ENCODE measurements at regions not wholly inside any gene's neighbourhood (a gene's known extent, or its start where the extent isn't known, plus 50 kb on each side); places are given as distances from the start of the nearest gene placed in this dataset.
A peak's percentile ranks its signal among the peaks of the same experiment; 100 is the strongest.
"Not testable (repeated sequence)": the region's sequence is repeated elsewhere in the genome, so short reads cannot be mapped to it uniquely, and the experiment has no call there.

GRCh38 chr6:16947375-16948015 lies 154.4 kb upstream of the STMND1 start:
- DNase-seq: no peak

GRCh38 chr6:16944596-16944995 lies 157.3 kb upstream of the STMND1 start:
- DNase-seq: no peak

GRCh38 chr6:16939839-16940238 lies 162.0 kb upstream of the STMND1 start:
- DNase-seq: no peak

DNA sequence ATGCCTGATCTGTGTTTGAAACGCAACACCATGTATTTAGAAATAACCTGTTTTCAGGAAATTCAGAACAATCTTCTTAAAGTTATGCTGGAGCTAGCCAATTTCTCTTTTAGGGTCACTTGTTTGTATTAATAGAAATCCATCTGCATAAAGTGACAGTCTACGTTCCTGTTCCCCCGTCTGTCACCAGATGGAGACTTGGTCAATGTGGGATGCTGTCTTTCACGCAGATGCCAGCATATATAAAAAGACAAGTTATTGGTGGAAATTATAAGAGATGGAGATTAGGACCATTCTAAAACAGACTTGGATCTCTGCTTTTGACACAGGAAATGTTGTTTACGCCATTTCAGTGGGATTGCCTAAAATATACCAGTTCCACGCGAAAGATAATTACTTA lies 162.5 kb upstream of the STMND1 start:
- no peak for DNase-seq

DNA sequence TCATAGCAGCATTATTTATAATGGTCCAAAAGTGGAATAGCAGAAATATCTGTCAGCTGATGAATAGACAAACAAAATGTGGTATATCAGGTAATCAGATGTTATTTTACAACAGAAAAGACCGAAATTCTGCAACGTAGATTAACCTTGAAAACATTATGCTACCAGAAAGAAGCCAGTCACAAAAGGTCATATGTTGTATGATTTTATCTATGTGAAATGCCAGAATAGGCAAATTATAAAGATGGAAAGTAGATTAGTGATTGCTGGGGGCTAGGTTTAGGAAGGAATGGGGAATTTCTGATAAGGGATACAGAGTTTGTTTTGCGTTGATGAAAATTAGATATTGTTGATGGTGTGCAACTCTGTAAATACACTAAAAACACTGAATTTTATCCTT lies 165.0 kb upstream of the STMND1 start:
- no peak for DNase-seq

- DNase-seq: no peak
These were observed 167.9 kb upstream of the STMND1 start for GRCh38 chr6:16933961-16934360.

DNA sequence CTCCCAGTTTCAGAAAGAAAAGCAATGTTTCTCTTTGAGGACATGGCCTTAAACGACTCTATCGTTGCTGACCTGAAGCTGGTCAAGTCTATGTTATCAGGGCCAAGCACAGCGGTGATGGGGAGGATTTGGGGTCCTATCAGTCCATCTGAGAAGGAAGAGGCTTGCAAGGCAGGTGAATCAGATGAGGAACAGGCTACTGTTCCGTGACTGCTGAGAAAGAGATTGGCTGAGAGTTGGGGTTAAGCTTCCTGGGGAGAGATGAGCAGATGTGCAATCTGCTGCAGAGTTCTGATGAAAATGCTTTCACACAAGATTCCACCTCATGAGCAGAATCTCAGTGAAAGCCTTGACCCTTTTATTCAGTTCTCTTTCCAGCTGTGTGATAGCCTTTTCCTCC lies 168.3 kb upstream of the STMND1 start:
- no peak for DNase-seq

DNA sequence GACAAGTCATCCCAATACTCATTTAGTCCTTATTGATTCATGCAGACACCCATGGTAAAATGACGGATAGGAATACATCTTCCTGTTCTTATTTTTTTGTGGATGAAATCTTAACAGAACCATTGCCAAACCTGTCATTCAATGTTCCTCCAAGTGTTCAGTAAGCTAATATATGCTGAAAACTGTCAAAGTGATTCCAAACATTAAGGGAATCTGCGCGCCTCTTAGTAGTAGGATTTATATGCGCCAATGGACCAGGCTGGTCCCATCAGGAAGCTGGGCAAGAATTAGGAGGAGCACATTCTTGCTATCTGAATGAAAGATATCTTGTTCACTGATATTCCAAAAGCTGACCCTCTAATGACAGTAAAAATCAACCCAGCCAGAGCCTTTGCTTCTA lies 168.9 kb upstream of the STMND1 start:
- DNase-seq: no peak

DNA sequence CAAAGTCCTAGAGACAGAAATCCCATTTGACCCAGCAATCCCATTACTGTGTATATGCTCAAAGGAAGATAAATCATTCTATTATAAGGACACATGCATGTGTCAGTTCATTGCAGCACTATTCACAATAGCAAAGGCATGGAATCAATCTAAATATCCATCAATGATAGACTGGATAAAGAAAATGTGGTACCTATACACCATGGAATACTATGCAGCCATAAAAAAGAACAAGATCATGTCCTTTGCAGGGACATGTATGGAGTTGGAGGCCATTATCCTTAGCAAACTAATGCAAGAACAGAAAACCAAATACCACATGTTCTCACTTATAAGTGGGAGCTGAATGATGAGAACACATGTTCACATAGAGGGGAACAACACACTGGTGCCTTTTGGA lies 169.8 kb upstream of the ATXN1 start:
- DNase-seq: not testable (repeated sequence)

- DNase-seq: no peak
These were observed 169.2 kb upstream of the ATXN1 start for GRCh38 chr6:16930432-16930831.

- DNase-seq: peak in 1 of 2 experiments; percentile 6
These were observed 168.5 kb upstream of the ATXN1 start for GRCh38 chr6:16929809-16930208.

DNA sequence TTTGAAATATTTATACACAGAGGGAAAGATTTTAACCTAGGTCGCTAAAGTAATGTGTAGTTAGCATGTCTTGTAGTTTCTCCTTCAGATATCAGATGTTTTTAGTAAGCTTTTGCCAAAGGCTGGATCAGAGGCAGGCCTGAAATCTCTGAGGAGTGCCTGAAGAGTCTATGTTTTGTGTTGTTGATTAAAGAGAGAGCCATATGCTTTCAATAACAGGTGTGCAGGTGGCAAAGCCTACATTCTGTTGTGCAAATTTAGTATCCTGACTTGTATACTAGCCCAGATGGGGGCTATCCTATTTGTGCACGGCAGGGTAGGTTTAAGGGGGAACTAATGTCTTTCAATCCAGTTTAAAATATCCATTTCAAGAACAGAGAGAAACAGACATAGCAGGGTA lies 167.1 kb upstream of the ATXN1 start:
- DNase-seq: no peak

DNA sequence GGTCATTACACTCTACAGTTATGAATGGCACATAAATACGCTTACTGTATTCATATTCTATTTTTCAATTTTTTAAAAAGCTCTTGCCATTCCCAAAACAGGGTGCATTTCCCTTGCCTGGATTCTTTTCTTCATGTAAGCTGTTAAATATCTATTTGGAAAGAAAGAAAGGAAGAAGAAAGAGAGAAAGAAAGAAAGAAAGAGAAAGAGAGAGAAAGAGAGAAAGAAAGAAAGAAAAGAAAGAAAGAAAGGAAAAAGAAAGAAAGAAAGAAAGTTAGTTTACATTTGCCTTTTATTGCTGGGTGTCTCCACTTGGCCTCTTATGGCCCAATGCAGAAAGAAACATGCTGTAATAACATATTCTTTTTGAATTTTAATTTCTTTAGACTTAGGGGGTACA lies 165.9 kb upstream of the ATXN1 start:
- no peak for DNase-seq

GRCh38 chr6:16925461-16925860 lies 164.2 kb upstream of the ATXN1 start:
- DNase-seq: no peak

- DNase-seq: no peak
These were observed 161.0 kb upstream of the ATXN1 start for GRCh38 chr6:16922282-16922681.

DNA sequence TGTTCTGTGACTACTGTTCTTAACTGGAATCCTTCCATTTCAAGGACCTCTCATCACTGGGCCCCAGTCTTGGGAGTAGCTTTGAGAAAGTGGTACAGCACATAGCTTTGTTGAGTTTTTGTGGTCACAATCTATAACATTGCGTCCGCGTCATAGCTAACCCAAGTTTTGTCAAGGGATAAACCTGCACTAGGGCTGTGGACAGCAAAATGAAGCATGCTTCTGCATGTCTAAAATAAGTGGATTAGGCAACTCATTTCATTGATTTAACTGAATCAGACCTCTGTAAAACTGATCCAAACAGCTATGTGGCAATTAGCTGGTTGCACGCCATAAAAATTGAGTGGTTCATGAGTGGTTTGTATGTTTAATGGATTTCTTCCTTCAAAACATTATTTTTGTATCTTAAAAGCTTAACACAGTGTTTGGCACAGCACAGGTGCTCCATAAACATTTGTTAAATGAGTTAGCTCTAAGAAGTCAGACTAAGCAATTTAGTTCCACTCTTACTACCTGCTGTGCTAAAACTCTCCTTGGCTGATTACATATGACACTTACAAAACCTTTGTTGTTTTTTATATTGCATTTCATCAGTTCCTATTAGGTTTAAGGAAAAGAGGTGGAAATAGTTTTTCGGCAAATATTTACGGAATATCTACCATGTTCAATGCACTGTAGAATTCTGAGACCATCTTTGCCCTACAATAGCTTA lies 160.3 kb upstream of the ATXN1 start:
- no peak for DNase-seq

GRCh38 chr6:16918586-16918985 lies 157.3 kb upstream of the ATXN1 start:
- DNase-seq: no peak

GRCh38 chr6:16914184-16914583 lies 152.9 kb upstream of the ATXN1 start:
- no peak for DNase-seq

GRCh38 chr6:16912756-16913155 lies 151.5 kb upstream of the ATXN1 start:
- DNase-seq: no peak

GRCh38 chr6:16911088-16911487 lies 149.8 kb upstream of the ATXN1 start:
- DNase-seq: no peak

GRCh38 chr6:16909658-16910360 lies 148.5 kb upstream of the ATXN1 start:
- DNase-seq: no peak

DNA sequence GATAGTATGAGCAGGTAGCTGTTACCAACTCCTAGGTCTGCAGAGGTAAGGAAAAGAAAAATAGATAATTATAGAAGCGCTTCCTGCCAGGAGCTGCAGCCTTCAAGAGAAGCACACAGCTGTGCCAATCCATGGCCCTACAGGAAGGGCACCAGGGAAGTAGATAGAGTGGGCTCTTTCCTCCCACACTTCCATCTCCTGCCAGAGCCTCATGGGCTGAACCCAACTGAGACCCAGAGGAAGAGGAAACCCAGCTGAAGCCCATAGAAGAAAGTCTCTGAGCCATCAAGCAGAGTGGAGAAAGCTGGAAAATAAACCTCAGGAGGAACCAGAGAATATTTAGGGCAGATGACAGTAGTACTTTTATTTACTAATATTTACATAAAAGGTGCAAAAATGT lies 146.7 kb upstream of the ATXN1 start:
- no peak for DNase-seq

DNA sequence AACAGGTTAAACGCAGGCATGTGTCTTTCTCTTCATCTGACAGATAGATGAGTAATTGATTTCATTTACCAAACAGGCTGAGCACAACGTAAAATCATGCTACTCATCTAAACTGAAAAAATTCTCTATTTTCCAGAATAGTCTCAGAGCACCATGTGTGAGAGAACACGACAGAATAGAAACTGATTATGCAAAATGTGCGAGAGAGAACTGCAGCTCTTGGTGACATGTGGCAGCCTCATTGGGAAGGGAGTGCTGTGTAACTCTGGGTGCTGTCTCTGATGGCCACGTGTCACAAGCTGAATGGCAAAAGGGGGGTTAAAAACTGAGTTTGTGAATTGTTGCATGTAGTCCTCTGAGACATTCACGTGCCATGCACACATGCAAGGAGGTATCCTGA lies 143.7 kb upstream of the ATXN1 start:
- no peak for DNase-seq

DNA sequence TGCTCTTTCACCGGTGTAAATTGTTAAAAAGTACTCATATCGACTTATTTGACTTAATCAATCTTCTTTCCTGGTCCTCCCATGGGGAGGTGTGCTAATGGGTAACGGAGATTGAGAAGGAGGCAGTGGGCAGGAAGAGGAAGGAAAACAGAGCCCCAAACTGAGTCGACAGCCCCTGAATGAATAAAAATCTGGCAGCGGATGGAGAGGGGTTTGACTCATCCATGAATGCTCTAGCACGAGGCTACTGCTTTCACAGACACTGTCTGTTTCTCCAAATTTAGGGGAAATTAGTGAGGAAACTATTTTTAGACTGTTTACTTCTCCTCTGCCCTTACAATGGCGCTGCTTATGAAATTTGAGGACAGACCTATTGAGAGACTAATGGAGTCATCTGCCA lies 142.2 kb upstream of the ATXN1 start:
- DNase-seq: no peak

All from NCI-H1930 (cell line).